ENCODE measurements at regions not wholly inside any gene's neighbourhood (a gene's known extent, or its start where the extent isn't known, plus 50 kb on each side); places are given as distances from the start of the nearest gene placed in this dataset.

DNA sequence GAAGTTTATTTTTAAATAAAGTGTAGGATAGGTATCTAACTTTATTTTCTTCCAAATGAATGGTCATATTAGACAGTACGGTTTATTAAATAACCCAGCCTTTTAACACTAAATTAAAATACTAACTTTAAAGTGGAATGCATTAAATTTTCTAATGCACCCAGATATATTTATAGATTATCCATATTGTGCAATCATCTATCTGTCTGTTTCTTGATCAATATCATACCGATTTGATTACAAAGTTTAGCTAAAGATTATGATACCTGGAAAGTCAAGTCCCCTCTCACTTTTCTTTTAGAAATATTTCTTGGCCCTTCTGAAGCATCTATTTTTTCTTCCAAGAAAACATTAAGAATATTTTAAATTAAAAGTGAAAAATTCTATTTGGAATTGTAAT lies 124.3 kb upstream of the PDE5A start:
- TF ChIP-seq CTCF (conservative IDR thresholded peaks at IDR 0.05; ENCODE audit: low read length) = no peak
- no peak for TF ChIP-seq EZH2phosphoT487 (IDR thresholded peaks at IDR 0.05; ENCODE audit: borderline replicate concordance)
